GM18909 (cell line): ENCODE measurements at regions not wholly inside any gene's neighbourhood (a gene's known extent, or its start where the extent isn't known, plus 50 kb on each side); places are given as distances from the start of the nearest gene placed in this dataset.

Source experiments
- ATAC-seq: cut with Tn5 transposase; IDR thresholded peaks from one replicate; pipeline ENCODE4 v1.9.1; 2021; ENCODE audit warnings: mild to moderate bottlenecking; ENCODE audit not compliant: unreplicated experiment, poor library complexity

DNA sequence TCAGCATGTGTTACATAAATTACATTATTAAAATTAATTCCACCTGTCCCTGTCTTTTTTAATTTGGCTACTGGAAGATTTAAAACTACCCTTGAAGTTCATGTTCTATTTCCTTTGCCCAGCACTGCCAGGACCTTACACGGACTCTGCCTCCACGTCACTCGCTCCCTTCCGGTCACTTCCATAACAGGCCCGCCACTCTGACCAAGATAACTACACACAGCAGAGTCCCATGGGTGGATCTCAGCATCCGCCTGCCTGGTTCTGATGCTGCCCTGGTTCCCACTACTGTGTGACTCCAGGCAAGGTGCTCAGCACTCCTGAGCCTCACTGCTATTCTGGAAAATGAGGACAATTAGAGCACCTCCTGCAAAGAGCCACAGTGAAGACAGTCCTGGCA, 153.3 kb upstream of the ERG start:
- no peak for ATAC-seq

DNA sequence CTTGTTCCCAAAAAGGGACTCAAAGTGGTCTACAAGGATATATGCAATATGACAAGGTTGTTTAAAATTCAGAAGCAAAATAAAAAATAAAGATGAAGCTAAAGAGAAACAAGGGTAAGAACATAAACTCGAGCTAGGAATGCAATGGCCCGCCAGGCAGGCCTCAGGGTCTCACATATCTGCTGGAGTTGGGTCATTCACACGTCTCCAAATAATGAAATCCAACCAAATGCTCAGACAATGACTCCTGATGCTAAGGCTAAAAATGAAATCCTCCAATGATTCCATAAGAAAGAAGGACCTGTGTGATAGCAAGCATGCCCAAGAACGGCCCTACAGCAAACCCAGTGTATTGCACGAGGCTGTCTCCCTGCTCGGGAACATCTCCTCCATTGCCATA, 153.3 kb upstream of the ETS2 start:
- ATAC-seq: no peak

DNA sequence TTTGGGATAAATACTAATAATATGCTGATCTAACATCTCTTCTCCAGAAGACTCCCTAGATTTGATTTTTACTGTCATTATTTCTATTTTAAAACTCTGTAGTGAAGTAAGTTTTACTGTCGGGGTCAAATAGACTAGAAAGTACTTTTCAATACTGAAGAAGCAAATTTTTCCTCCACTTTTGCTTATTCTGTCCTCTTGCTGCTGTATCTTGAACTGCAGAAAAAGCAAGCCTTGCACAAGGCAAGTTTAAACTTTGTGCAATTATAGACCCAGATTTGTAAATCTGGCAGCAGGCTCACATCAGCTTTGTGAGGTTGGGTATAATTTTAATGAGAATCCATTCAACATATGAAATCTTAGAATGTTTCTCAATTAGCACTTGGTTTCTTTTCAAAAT, 151.1 kb upstream of the ETS2 start:
- no peak for ATAC-seq

DNA sequence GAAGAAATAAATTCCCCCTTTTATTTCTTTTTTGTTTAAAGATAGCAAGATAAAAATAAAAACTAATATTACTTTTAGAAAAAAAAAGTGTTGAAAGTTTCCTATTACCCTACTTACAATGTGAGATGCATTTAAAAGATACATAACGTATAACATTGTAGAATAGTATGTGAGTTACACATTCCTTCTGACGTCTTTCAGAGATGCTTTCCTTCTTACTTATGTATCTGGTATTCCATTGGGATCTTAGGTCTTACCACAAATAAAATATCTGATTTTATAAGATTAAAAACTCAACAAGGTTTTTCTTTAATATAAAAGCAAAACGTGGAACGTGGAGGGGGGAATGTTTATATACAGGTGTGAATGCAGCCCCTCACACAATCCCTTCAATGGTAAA, 147.2 kb upstream of the ETS2 start:
- ATAC-seq: no peak

DNA sequence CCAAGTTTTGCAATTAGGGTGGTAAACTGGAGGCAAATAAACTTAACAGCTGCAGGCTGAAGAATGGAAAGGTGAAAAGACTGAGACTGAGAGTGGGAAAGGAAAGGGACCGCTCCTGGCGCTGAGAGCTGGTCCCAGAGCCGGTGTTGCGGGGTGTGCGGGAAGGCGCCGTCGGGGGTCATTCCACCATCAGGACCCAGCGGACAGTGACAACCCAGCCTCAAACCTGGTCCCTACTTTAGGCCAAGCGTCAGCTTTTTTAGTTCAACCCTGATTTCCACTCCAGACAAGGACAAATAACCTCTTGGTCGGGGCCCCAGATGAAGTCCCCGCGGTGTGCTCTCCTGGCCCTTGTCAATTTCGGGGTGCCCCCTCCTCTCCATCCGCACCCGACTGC, 145.8 kb upstream of the ETS2 start:
- no peak for ATAC-seq

DNA sequence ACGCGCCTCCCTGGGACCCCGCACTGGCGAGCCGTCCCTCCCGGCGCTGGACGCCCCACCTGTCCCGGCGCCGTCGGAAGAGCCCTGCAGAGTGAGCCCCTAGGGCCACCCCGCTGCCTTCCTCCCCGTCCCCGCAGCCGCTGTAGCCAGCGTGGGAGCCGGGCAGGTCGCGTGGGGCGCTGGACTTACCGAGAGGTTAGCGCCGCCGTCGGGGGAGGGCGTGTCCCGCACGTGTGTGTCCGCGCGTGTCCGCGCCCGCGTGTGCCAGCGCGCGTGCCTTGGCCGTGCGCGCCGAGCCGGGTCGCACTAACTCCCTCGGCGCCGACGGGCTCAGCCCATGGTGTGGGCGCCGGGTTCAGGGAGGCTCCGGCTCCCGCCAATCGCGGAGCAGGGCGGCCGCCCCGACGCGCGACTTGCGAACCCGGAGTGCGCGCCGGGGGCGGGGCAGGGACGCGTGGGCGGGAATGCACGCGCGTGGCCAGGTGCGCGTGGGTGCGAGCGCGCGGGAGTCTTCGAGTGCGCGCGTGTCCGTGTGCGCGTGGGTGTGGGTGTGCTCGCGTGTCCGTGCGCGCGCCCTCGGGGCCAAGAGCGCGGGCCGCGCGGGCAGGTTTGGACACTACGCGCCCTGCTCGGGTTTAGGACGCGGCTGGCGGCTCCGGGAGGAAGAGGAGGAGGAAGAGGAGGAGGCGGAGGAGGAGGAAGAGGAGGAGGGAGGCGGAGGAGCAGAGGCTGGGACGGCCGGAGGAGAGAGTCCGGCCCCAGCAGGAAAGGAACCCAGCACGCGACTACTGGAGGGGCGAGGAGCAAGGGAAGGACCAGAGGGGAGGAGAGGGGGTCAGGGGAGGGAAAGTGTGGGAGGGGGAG, 145.2 kb upstream of the ETS2 start:
- ATAC-seq: no peak

DNA sequence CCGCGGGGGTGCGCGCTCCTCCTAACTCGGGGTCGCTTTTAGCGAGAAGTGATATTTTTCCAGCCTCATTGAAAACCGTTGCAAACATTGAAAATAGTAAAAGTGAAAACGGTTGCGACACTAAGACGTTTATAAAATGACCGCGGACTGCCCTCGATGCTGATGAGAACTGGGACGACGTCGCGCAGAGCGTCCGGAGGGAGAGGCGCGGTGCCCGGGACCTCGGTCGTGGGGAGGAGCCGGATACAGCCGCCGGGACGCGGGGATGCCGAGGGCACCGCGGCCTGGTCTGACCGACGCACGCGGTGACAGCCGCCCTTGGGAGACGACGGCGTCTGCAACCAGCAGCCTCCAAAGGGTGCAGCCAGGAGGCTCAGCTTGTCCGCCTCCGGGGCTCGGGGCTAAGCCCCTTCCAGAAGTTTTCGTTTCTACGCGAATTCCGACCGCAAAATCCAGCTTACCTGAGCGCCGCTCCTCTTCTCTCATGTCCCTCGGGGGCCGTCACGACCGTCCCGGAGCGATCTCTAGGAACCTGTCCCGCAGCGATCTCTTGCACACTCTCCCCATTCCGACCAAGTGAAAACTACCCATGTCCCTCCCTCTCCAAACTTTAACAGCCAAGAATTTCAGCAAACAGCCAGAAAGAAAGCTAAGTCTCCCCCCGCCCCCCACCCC, 144.4 kb upstream of the ETS2 start:
- ATAC-seq: no peak

DNA sequence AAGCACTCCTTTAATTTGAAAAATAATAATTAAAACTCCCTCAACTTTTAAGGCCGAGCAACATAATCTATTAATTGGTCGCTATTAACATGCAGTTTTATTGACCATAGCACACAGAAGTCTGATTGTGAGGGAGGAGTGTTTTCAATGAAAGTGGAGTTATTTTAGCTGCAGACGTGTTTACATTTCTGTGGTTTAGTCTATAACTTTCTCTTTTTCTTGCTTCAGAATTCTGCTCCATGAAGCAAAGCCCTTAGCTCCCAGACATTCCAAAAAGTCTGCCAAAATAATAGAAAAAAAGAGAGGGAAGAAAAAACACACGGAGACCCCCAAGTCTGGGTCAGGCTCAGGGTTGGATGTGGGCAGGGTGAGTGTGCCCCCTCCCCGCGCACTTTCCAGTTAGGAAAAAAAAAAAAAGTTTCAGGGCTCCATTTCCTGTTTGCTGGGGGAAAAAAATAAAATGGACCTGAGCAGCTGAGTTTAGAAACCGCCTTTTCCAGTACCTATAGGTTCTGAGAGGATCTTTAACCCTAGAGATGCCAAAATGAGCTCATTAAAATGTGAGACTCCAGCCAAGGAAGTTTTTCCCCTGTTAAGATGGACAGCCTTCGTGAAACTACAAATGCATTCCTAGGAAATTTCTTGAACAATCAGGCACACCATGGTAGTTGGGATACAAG, 143.7 kb upstream of the ETS2 start:
- ATAC-seq: no peak

DNA sequence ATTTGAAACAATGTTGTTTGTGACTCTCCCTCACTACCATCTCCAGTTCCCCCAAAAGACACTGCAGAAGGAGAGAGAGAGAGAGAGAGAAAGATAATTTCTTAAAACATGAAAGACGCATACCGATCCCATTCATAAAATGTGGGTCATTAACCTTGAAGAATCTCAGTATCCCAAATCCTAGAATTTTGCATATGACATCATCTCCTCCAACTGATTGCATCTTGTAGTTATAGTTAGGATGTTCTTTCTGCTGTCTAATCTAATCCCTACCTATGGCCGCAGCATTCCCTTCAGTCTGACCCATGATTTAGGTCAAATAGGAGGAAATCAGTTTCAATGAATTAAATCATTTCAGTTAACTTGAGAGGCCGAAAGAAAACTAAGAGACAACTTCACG, 142.4 kb upstream of the ETS2 start:
- no peak for ATAC-seq

DNA sequence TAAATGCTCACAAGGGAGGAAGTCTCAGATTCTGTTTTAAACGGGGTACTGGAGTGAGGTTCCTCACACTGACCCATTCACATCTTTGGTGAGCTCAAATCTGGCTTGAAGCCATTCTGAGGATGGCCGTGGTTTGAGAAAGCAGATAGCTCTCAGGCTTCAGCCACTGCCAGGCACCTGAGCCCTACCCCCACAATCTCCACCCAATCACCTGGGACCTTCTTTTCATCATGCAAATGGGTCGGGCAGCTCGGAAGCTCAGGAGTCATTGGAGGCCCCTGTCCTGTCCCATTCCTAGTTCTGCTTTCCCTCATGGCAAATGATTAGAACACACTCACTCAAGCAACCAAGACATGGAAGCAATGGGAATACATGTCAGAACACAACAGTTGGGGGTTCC, 141.4 kb upstream of the ETS2 start:
- ATAC-seq: no peak

DNA sequence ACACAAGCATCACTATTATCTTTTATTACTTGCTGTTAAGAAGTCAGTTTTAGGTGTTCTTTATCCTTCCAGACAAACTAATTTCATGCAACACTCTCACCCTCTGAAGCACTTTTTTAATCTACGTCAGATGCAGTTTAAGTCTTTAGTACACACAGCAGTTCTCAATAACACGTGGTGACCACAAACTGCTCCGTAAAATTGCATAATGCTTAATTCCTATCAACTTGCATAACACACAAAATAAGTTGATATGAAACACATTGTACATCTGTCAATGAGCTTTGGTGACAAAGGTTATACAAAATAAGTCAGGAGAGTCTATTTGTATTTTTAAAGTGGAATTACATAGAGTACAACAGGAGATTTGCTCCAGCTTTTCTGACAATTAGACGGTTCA, 140.9 kb upstream of the ETS2 start:
- no peak for ATAC-seq

DNA sequence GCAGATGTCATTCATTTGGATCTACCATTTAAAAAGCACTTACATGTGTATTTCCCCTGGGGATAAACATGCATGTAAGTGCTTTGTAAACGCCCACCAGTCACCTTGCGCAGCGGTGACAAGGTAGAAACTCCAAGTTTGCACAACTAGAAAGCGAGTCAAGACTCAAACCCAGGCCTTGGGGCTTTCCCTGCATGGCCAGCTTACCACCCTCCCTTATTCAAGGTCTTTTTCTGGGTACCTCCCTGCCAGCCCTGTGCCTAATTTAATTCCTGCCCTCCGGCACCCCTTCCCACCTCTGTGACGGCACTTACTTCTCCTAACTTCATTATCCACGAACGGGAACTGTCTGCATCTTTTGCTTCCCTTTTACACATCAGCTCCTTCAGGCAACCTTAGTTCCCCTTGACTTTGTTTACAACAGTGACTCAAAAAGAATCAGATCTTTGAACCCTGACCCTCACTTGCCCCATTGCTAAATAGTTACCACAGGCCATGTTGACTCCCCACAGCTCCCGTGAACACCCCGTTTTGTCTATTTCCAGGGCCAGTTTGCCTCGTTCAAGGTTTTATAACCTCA, 138.3 kb upstream of the ETS2 start:
- ATAC-seq: no peak

DNA sequence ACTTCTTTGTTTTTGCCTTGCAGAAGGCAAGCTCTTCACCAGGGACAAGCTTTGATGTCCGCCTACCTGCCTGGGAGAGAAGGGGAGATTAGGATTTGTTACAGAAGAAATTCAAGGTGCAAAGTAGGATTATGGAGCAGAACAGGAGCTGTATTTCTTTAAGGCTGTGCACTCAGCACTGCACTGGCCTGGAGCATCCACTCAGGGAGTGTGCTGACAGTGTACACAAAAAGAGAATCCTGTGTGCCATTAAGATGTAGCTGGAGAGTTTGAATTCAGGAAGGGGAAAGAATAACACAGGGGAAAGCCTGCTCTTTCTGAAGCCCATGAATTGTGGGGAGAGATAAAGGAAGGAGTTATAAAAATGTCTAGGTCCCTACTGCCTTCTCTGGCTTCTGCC, 137.7 kb upstream of the ETS2 start:
- no peak for ATAC-seq

DNA sequence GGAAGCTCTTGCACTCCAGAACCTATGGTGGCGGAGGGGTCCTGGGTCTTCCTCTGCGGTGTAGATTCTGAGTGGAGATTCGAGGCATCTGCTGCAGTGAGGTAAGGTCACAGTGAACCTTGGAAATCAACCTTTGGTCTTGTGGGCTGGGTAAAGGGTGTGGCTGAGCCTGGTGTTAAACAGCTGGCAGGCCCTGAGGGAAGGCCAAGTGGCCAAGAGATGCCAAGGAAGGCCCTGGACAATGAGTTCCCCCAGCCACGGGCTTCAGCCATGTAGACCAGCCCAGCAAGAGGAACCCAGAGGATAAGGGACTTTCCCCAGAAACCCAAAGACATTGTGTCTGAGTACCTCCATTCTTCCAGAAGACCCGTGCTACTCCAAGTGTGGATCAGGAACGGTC, 137.2 kb upstream of the ETS2 start:
- no peak for ATAC-seq

DNA sequence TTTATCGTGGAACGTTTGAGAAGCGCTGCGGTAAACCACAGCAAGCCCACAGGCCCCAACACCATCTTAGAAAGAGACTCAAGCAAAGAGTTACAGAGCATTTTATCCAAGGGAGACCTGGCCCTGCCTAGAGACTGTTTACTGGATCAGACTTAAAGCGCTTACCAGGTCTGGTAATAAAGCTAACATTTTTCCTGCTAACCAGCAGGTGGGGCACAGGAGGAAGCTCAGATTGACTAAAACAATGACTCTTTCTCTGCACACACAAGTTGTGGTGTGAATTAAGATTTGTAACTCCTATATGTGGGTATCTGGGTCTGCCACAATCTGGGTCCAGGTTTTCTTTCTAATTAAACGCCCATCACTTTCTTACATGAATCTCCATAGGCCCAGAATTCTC, 136.5 kb upstream of the ETS2 start:
- ATAC-seq: no peak

DNA sequence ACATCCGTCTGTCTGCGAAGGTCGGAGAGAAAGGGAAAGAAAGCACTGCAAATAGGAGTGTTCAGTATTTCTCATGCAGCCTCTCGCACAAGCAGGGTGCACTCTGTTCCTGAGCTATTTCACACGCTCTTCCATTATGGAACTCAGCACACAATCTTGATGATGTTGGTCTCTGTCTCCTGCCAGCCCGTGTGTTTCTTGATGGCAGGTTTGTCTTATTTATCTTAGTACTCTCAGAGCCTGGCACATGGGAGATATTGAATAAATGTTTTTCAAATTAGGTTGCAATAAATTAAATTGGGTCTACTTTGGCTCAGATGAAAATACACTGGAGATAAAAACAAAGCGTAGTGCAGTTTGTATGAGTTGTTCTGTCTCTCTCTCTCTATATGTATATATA, 134.9 kb upstream of the ETS2 start:
- ATAC-seq: no peak

DNA sequence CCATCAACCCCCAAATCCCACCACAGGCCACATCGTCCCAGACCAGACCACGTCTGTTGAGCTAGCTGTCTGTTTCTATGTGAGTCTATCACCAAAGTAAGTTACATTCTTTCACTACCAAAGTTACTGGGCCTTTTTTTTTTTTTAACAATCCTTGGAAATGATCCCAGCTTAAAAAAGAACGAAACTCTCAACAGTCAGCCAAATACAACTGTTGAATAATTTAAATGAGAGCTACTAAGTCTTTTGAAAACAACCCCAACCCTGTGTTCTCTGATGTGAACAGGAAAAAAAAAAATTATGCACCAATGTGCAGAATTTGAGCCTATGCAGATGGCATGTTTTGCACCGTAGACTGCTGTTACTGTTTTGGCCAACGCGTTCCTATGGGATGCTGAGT, 134.0 kb upstream of the ETS2 start:
- ATAC-seq: no peak

DNA sequence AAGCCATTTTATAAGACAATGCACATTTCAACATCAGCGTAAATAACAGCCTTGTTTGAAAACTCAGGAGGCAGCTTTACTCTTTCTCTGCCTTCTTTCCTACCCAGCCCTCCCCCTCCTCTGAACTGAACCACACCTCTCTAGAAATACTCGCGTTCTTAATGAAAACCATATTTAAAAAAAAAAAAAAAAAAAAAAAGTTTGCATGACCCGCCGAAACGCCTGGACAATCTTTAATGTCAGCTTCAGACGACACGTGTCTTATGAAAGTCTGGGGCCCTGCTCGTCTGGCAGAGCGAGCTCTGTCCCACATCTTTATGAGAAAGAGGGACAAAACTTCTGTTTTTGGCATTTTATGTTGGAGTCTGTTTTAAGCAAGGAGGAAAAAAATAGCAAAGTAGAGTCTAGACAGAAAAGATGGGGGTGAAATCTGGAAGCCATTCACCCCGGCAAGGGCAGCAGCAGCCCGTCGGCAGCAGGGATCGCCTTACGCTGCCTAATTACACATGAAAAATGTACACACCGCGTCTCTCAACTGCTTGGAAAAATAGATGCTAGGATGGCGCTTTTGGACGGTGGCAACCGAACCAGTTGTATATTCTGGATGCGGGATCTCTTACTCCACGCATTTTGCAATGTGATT, 130.4 kb upstream of the ETS2 start:
- ATAC-seq: no peak

DNA sequence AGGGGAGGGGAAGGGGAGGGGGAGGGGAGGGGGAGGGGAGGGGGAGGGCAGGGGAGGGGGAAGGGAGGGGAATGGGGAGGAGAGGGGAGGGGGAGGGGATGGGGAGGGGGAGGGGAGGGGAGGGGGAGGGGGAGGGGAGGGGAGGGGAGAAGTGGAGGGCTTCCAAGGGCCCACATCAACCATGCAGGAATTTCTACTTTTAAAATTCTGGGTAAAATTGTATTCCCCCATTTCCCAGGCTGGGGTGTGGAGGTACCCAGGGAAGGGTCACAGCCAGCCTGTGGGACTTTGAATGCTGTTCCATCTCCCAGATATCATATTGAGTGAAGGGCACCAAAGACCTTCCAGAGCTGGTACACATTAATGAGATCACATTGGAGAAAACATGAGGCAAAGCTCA, 126.9 kb upstream of the ETS2 start:
- ATAC-seq: no peak

DNA sequence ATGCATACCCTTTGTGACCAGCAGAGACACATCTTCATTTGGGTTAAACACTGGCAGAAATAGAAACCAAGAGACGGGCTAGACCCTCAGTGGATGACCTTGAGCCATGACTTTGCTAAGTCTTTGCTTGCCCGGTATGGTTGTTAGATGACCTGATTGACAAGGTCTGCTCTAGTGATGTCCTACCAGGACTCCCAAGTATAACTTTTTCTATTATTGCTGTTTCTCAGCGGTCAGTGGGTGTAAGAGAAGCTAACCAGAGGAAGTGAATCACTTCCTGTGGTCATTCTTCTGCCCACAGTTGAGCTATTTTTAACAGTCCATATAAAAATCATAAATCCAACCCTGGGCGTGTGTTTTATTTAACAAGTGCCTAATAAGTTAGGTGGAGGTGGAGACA, 126.2 kb upstream of the ETS2 start:
- ATAC-seq: peak; percentile 71

DNA sequence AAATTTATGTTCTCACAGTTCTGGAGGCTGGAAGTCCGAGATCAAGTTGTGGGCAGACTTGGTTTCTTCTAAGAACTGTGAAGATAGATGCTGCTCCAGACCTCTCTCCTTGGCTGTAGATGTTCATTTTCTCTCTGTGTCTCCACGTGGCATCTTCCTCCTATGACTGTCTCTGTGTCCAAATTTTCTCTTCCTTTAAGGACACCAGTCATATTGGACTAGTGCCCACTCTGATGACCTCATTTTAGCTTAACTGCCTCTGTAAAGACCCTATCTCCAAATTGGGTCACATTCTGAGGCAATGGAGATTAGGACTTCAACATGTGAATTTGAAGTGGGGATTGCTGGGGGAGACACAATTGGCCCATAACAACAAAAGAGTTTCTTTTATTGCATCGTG, 125.3 kb upstream of the ETS2 start:
- ATAC-seq: no peak
